ENCODE measurements at regions not wholly inside any gene's neighbourhood (a gene's known extent, or its start where the extent isn't known, plus 50 kb on each side); places are given as distances from the start of the nearest gene placed in this dataset.

DNA sequence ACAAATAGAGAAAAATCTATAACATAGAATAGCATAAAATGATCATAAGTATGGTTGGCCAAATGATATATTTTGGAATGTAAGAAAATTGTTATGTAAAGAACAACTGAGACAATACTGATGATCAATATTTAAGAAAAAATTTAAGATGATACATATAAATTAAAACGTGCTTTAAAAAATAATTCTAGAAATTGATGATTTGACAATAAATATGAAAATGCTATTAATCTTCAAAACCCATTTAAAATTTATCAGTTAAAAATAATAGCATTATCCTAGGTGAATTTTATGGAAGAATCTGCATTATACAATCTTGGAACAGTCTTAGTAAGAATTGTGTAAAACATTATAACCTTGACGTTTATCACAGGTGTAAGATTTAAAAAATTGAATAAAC, 95.1 kb upstream of the DACH1 start:
- H3K36me3 ChIP-seq (ENCODE audit: control insufficient read depth in 4 of 4, insufficient read depth in 4 of 4, low read length in 4 of 4): no peaks in the 10 kb centered on the region
- no peaks in the 10 kb centered on the region for H3K4me1 ChIP-seq (ENCODE audit: control insufficient read depth in 5 of 5, insufficient read depth in 5 of 5, low read length in 5 of 5)
- no peak for ATAC-seq (ENCODE audit: insufficient read depth, low FRiP score)
- H3K4me3 ChIP-seq: no peak overlapping the region
- WGBS, 2 donors: 87 to 94% methylated on average over 2 of the region's 2 CpGs
- no peaks in the 10 kb centered on the region for H3K9me3 ChIP-seq (ENCODE audit: control insufficient read depth in 4 of 4, insufficient read depth in 3 of 4, low read length in 3 of 4)
- DNase-seq: no peak
- no peak overlapping the region for H3K9ac ChIP-seq (ENCODE audit: insufficient read depth in 1 of 2, low read length in 2 of 2)
- no peak overlapping the region for H3K27ac ChIP-seq (ENCODE audit: low read depth in 1 of 2, low read length in 1 of 2)
- TF ChIP-seq, protein P1, sequence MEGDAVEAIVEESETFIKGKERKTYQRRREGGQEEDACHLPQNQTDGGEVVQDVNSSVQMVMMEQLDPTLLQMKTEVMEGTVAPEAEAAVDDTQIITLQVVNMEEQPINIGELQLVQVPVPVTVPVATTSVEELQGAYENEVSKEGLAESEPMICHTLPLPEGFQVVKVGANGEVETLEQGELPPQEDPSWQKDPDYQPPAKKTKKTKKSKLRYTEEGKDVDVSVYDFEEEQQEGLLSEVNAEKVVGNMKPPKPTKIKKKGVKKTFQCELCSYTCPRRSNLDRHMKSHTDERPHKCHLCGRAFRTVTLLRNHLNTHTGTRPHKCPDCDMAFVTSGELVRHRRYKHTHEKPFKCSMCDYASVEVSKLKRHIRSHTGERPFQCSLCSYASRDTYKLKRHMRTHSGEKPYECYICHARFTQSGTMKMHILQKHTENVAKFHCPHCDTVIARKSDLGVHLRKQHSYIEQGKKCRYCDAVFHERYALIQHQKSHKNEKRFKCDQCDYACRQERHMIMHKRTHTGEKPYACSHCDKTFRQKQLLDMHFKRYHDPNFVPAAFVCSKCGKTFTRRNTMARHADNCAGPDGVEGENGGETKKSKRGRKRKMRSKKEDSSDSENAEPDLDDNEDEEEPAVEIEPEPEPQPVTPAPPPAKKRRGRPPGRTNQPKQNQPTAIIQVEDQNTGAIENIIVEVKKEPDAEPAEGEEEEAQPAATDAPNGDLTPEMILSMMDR (IDR thresholded peaks at IDR 0.05; ENCODE audit: control extremely low read depth, extremely low read depth): no peak
- no peaks in the 10 kb centered on the region for H3K27me3 ChIP-seq (ENCODE audit: control insufficient read depth in 3 of 3, insufficient read depth in 3 of 3, low read length in 2 of 3)

DNA sequence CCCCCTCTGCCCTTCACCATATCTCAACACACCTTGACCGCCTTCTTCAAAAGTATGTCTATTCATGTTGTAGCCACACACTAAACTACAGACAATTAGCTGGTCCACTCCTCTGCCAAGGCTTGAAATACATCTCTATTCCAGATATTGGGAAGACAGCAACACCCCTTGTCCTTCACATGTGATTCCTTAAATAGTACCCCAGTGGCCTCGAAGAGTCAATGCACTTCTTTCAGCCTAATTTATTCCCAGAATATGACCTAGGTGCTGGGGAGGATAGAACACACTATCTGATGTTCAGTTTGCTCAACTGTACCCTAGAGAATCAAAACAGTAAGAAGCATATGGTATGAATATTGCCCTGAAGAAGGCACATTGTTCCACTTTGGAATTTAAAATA, 82.4 kb upstream of the DACH1 start:
- Histone ChIP-seq H3K4me3 (no peak overlapping the region), H3K36me3 (ENCODE audit: control insufficient read depth in 4 of 4, insufficient read depth in 4 of 4, low read length in 4 of 4) (no peaks in the 10 kb centered on the region), H3K9me3 (ENCODE audit: control insufficient read depth in 4 of 4, insufficient read depth in 3 of 4, low read length in 3 of 4) (no peaks in the 10 kb centered on the region), H3K27me3 (ENCODE audit: control insufficient read depth in 3 of 3, insufficient read depth in 3 of 3, low read length in 2 of 3) (no peaks in the 10 kb centered on the region), H3K9ac (ENCODE audit: insufficient read depth in 1 of 2, low read length in 2 of 2) (no peak overlapping the region), H3K27ac (ENCODE audit: low read depth in 1 of 2, low read length in 1 of 2) (no peak overlapping the region), H3K4me1 (ENCODE audit: control insufficient read depth in 5 of 5, insufficient read depth in 5 of 5, low read length in 5 of 5) (no peaks in the 10 kb centered on the region)
- TF ChIP-seq, protein P1 (IDR thresholded peaks at IDR 0.05; ENCODE audit: control extremely low read depth, extremely low read depth): no peak
- WGBS, 2 donors: 90 to 92% methylated on average over 2 of the region's 2 CpGs
- ATAC-seq (ENCODE audit: insufficient read depth, low FRiP score): no peak
- DNase-seq: no peak

DNA sequence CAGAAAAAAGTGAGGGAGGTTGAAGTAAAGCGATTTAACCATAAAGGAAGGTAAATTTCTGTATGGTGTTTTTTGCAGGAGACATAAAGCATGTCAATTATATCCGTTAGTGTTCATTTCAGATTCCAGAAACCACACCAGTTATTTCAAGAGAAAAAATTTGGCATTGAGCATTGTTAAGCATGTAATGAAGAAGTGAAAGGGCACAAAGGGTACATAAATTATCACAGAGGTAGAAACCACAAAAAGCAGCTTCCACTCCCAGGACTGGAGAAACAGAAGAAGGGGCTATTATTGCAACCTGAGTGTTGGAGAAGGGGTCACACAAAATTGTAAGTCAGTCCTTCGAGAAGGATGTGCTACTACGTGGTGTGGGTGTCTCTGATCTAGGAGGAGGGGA, 72.2 kb upstream of the DACH1 start:
- Histone ChIP-seq H3K9me3 (ENCODE audit: control insufficient read depth in 4 of 4, insufficient read depth in 3 of 4, low read length in 3 of 4) (no peaks in the 10 kb centered on the region), H3K4me1 (ENCODE audit: control insufficient read depth in 5 of 5, insufficient read depth in 5 of 5, low read length in 5 of 5) (no peaks in the 10 kb centered on the region), H3K4me3 (no peak overlapping the region), H3K27me3 (ENCODE audit: control insufficient read depth in 3 of 3, insufficient read depth in 3 of 3, low read length in 2 of 3) (no peaks in the 10 kb centered on the region), H3K9ac (ENCODE audit: insufficient read depth in 1 of 2, low read length in 2 of 2) (no peak overlapping the region), H3K36me3 (ENCODE audit: control insufficient read depth in 4 of 4, insufficient read depth in 4 of 4, low read length in 4 of 4) (no peaks in the 10 kb centered on the region), H3K27ac (ENCODE audit: low read depth in 1 of 2, low read length in 1 of 2) (no peak overlapping the region)
- ATAC-seq (ENCODE audit: insufficient read depth, low FRiP score) (no peak), DNase-seq (no peak)
- WGBS, 2 donors: 34 to 60% methylated on average over 4 of the region's 4 CpGs
- TF ChIP-seq, protein P1 (IDR thresholded peaks at IDR 0.05; ENCODE audit: control extremely low read depth, extremely low read depth): no peak

DNA sequence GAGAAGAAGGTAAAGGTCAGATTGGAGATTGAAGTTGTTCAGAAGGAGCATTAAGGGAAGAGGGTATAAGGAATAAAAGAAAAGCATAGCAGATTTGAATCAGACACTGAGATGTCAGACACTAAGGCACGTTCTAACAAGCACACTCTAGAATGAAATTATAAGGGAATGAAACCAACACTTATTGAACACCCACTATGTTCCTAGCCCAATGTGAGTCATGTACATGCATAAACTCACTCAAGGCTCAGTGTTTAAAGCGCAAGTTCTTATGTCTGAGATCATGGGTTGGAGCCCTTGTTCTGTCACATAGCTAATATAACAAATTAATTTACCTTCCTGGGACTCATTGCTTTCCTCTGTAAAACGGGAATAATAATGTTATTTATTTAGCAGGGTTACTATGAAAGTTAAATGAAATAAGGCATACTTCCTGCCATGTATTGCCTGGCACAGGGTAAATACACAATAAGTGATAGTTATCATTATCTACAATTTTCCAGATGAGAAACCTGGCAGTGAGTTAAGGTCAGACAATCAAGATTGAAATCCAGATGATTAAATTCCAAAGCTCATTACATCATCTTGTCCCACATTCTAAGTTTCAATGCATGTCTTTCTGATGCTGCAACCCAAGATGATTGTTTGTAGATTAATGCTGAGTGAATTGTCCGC, 68.3 kb upstream of the DACH1 start:
- 86 to 92% methylated on average over 4 of the region's 4 CpGs for WGBS, 2 donors

More for the DNA sequence above, 68.3 kb upstream of the DACH1 start:
- Histone ChIP-seq H3K9me3 (ENCODE audit: control insufficient read depth in 4 of 4, insufficient read depth in 3 of 4, low read length in 3 of 4) (no peaks in the 10 kb centered on the region), H3K36me3 (ENCODE audit: control insufficient read depth in 4 of 4, insufficient read depth in 4 of 4, low read length in 4 of 4) (no peaks in the 10 kb centered on the region), H3K27me3 (ENCODE audit: control insufficient read depth in 3 of 3, insufficient read depth in 3 of 3, low read length in 2 of 3) (no peaks in the 10 kb centered on the region), H3K4me1 (ENCODE audit: control insufficient read depth in 5 of 5, insufficient read depth in 5 of 5, low read length in 5 of 5) (no peaks in the 10 kb centered on the region), H3K4me3 (no peak overlapping the region), H3K27ac (ENCODE audit: low read depth in 1 of 2, low read length in 1 of 2) (no peak overlapping the region), H3K9ac (ENCODE audit: insufficient read depth in 1 of 2, low read length in 2 of 2) (no peak overlapping the region)
- DNase-seq: no peak
- TF ChIP-seq, protein P1 (IDR thresholded peaks at IDR 0.05; ENCODE audit: control extremely low read depth, extremely low read depth): no peak
- no peak for ATAC-seq (ENCODE audit: insufficient read depth, low FRiP score)
